ENCODE measurements at regions not wholly inside any gene's neighbourhood (a gene's known extent, or its start where the extent isn't known, plus 50 kb on each side); places are given as distances from the start of the nearest gene placed in this dataset.

DNA sequence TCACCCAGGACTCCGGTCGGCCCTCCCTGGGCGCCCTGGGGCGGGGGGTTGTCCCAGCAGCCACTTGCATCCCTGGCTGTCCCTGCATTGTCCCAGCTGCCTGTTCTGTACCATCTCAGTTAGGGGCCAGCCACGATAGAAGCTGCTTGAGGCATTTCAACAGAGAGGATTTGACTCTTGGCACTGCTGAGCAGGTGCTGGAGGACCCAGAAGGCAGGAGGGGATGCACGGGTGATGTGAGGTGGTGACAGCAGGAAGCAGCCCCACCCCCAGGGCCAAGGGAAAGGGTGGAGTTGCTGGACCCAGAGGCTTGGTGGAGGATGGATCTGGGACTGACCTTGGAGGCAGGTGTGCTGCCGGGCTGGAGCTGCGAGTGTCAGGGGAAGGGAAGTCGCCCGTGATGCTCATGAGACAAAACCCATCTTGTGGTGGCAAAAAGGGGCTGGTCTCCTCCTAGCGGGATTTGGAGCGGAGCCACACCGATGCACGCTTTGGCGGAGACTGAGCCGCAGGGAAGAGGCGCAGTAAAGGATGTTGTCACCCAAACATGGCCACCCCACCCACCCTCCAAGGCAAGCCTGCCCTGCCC is 188.0 kb upstream of the GSE1 start:
- dilution Hi-C loops (cut with MboI; ENCODE audit: extremely low pct_ligation_motif_present, low sequenced_read_pairs), result no loop called here
- Histone ChIP-seq H3K9me3 (ENCODE audit: control insufficient read depth, low read depth, low read length) (no peaks in the 10 kb centered on the region), H3K79me2 (ENCODE audit: control insufficient read depth, insufficient read depth, low read length) (no peaks in the 10 kb centered on the region), H3K4me3 (ENCODE audit: control insufficient read depth in 2 of 3, extremely low read depth in 1 of 3, insufficient read depth in 2 of 3, low read depth in 1 of 3, low read length in 3 of 3) (no peak overlapping the region), H3K4me1 (ENCODE audit: control insufficient read depth, extremely low read depth, insufficient read depth, low read length) (peaks cover 2% of the 10 kb centered on the region), H3K27ac (ENCODE audit: control insufficient read depth, insufficient read depth, low read length) (no peak overlapping the region), H2AFZ (ENCODE audit: control insufficient read depth, low read length) (no peak overlapping the region), H3K27me3 (ENCODE audit: control insufficient read depth, extremely low read depth, insufficient read depth, low read length) (peaks cover 20% of the 10 kb centered on the region), H3K9me1 (ENCODE audit: control insufficient read depth, extremely low read depth, insufficient read depth, low read length) (no peaks in the 10 kb centered on the region), H3K36me3 (ENCODE audit: control insufficient read depth in 2 of 2, extremely low read depth in 1 of 2, insufficient read depth in 2 of 2, low read length in 2 of 2) (no peaks in the 10 kb centered on the region), H3K4me2 (ENCODE audit: control insufficient read depth, extremely low read depth, insufficient read depth, low read depth, low read length) (no peak overlapping the region), H3K9ac (ENCODE audit: control insufficient read depth, extremely low read depth, insufficient read depth, low read length) (no peak overlapping the region), H4K20me1 (ENCODE audit: control insufficient read depth, extremely low read depth, insufficient read depth, low read length) (peaks cover 5% of the 10 kb centered on the region)
- FAIRE-seq, result no peak
- DNase-seq (ENCODE audit: low read depth, low spot score), result no peak
- TF ChIP-seq EZH2 (IDR thresholded peaks at IDR 0.05; ENCODE audit: low read length), result no peak
- TF ChIP-seq, protein P1, sequence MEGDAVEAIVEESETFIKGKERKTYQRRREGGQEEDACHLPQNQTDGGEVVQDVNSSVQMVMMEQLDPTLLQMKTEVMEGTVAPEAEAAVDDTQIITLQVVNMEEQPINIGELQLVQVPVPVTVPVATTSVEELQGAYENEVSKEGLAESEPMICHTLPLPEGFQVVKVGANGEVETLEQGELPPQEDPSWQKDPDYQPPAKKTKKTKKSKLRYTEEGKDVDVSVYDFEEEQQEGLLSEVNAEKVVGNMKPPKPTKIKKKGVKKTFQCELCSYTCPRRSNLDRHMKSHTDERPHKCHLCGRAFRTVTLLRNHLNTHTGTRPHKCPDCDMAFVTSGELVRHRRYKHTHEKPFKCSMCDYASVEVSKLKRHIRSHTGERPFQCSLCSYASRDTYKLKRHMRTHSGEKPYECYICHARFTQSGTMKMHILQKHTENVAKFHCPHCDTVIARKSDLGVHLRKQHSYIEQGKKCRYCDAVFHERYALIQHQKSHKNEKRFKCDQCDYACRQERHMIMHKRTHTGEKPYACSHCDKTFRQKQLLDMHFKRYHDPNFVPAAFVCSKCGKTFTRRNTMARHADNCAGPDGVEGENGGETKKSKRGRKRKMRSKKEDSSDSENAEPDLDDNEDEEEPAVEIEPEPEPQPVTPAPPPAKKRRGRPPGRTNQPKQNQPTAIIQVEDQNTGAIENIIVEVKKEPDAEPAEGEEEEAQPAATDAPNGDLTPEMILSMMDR (optimal IDR thresholded peaks at IDR 0.05 in 1 of 3, IDR thresholded peaks at IDR 0.05 in 1 of 3, conservative IDR thresholded peaks at IDR 0.05 in 1 of 3; ENCODE audit: extremely low read depth in 1 of 3, insufficient read depth in 2 of 3, low read length in 3 of 3), result no peak

GRCh38 chr16:85426806-85427205 is 186.3 kb upstream of the GSE1 start:
- Histone ChIP-seq H3K9me3 (ENCODE audit: control insufficient read depth, low read depth, low read length) (no peaks in the 10 kb centered on the region), H3K4me2 (ENCODE audit: control insufficient read depth, extremely low read depth, insufficient read depth, low read depth, low read length) (no peak overlapping the region), H3K79me2 (ENCODE audit: control insufficient read depth, insufficient read depth, low read length) (no peaks in the 10 kb centered on the region), H3K27ac (ENCODE audit: control insufficient read depth, insufficient read depth, low read length) (no peak overlapping the region), H4K20me1 (ENCODE audit: control insufficient read depth, extremely low read depth, insufficient read depth, low read length) (peaks cover under 1% of the 10 kb centered on the region), H3K27me3 (ENCODE audit: control insufficient read depth, extremely low read depth, insufficient read depth, low read length) (peaks cover 16% of the 10 kb centered on the region), H3K4me1 (ENCODE audit: control insufficient read depth, extremely low read depth, insufficient read depth, low read length) (peaks cover 2% of the 10 kb centered on the region), H3K9me1 (ENCODE audit: control insufficient read depth, extremely low read depth, insufficient read depth, low read length) (no peaks in the 10 kb centered on the region), H3K36me3 (ENCODE audit: control insufficient read depth in 2 of 2, extremely low read depth in 1 of 2, insufficient read depth in 2 of 2, low read length in 2 of 2) (no peaks in the 10 kb centered on the region), H3K4me3 (ENCODE audit: control insufficient read depth in 2 of 3, extremely low read depth in 1 of 3, insufficient read depth in 2 of 3, low read depth in 1 of 3, low read length in 3 of 3) (no peak overlapping the region), H2AFZ (ENCODE audit: control insufficient read depth, low read length) (no peak overlapping the region), H3K9ac (ENCODE audit: control insufficient read depth, extremely low read depth, insufficient read depth, low read length) (no peak overlapping the region)
- DNase-seq (ENCODE audit: low read depth, low spot score) (no peak), FAIRE-seq (no peak)
- TF ChIP-seq EZH2 (IDR thresholded peaks at IDR 0.05; ENCODE audit: low read length), result no peak
- TF ChIP-seq, protein P1 (optimal IDR thresholded peaks at IDR 0.05 in 1 of 3, IDR thresholded peaks at IDR 0.05 in 1 of 3, conservative IDR thresholded peaks at IDR 0.05 in 1 of 3; ENCODE audit: extremely low read depth in 1 of 3, insufficient read depth in 2 of 3, low read length in 3 of 3), result no peak
- dilution Hi-C loops (cut with MboI; ENCODE audit: extremely low pct_ligation_motif_present, low sequenced_read_pairs), result no loop called here
